Superior temporal gyrus (tissue), 1 donor: ENCODE measurements at regions not wholly inside any gene's neighbourhood (a gene's known extent, or its start where the extent isn't known, plus 50 kb on each side); places are given as distances from the start of the nearest gene placed in this dataset.
"Not testable (repeated sequence)": the region's sequence is repeated elsewhere in the genome, so short reads cannot be mapped to it uniquely, and the experiment has no call there.

ENCODE experiments used
- DNase-seq: peaks from one replicate; pipeline ENCODE4 v3.0.0-alpha.2; 2016; ENCODE audit errors: extremely low spot score

GRCh38 chr5:82426464-82427154 is 148.5 kb upstream of the RPS23 start:
- no peak for DNase-seq

- no peak for DNase-seq
Measured at GRCh38 chr5:82425591-82425990, 147.4 kb upstream of the RPS23 start.

DNA sequence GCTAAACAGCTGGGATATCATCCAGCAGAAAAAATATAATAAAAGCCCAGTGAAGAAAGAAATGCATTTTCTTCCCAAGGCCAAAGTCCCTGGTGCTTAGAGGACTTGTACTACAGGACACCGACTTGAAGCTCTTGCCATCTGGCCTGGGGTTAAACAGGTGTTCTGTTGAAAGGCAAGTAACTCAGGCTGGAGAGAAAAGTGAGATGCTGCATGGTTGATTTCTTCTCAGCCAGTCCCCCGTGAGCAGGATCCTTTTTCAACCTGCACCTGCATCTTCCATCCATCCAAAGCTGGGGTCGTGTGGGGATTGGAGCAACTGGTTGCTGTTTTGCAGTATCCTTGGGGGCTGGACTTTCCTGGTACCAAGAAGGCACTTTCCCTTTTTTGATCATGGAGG is 146.1 kb upstream of the RPS23 start:
- DNase-seq, result no peak

- DNase-seq, result no peak
Measured at GRCh38 chr5:82422751-82423181, 144.6 kb upstream of the RPS23 start.

DNA sequence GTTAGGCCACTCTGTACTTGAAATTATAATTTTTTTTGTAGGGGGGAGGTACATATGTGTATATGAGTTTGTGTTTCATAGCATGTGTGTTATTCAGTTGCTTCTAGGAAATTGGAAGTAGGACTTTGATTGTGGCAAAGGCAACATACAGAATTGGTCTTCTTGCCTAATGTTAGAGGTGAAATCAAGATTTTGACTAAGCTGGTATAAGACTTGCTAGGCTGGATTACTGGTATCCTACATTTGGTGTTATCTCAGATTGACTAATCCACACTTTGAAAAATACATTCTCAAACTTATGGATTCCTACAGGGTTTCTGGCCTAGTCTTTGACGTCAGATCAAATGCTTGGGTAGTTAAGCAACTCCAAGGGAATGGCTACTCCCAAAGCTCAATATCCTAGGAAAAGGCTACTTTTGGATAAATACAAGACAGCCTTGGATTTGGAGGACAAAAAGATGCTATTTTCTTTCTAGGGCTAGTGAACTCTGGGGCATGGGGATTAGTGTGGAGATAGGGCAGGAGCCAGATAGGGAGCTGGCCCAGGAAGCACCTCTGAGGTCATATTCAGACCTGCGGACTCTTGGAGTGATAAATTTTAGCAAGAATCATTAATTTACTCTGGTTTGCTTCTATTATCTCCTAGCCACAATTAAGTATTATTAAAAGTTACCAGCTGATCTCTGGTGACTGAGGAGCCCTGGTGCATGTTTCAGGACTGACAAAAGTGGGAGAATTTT is 144.0 kb upstream of the RPS23 start:
- DNase-seq, result no peak

GRCh38 chr5:82421119-82421518 is 143.0 kb upstream of the RPS23 start:
- no peak for DNase-seq

GRCh38 chr5:82420524-82420923 is 142.4 kb upstream of the RPS23 start:
- DNase-seq, result not testable (repeated sequence)

DNA sequence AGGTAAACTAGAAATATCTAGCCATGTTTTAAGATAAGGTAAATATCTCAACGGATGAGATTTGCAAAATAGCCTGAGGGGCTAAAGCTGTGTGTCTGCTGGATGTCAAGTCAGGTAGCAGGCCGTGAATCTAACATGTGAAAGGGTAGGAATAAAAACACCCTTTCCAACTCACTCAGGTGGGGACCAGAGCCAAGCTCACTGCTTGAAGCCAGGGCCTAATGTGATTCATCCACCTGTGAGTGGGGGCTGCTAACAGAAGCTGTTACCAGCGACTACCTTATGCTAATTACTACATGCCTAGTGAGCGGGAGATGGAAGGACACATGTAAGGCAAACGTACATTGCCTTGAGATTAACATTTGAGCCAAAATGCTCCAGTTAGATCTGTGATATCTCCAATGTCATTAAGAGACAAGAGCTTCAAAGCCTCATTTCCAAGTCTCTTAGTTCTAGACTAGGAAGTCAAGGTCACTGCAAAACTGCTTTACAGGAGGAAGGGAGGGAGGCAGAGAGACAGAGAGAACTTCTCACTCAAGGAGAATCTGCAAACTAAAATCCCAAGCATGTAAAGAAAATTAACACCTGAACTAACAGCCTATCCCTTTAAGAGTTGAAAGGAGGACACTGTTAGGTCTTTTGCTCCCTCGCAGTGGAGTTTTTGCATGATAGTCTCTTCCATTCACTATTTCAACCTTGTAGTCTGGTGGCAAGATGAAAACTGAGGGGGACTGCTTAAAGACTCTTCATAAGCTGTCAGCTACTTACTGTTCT is 141.6 kb upstream of the RPS23 start:
- DNase-seq, result no peak

GRCh38 chr5:82418608-82418950 is 140.4 kb upstream of the RPS23 start:
- DNase-seq, result no peak

GRCh38 chr5:82417776-82418607 is 139.8 kb upstream of the RPS23 start:
- no peak for DNase-seq

GRCh38 chr5:82416512-82416911 is 138.4 kb upstream of the RPS23 start:
- DNase-seq, result no peak

DNA sequence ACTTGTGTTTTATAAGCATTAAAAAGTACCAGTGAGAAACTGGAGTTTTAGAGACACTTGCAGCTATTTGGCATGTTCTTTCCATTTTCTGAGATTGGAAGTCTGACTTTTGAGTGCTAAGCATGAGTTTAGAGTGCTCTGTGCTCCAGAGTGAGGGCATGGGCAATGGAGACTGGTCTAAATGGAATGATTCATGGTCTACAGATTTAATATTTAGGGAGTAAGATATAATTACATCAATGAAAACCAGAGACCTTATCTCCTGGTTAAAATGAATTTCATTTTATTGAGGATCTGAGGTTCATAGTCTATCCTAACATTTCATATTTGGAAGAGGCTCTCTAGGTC is 135.9 kb upstream of the RPS23 start:
- no peak for DNase-seq

DNA sequence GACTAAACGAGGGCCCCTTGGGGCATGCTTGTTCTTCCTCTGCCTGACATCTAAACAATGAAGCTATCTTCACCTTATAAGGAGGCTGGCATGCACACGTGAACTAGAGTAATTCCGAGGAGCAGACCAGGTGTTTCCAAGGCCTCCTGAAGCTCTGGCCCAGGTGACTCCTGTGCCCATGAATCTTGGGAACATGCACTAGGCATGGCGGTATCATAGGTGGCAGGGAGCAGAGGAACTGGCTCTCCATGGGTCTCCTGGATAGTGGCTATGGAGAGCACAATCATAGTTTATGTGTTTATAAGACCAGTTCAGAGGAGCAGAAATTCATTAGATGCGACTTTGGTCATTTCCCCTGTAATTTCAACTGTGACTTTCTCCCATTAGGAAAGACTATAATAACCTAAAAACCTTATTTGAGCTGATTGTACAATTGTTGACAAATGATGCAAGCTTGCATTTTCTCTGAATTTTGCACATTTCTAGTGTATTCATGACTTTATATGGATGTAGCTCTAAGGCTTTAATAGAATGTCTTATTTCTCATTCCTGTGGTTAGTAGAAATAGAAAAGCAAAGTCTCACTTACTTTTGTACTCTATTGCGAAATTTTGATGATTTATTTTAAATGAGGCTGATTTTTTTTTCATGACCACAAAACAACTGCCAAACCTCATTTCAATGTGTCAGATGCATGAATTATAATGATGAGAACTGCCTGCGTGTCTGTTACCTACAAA is 135.3 kb upstream of the RPS23 start:
- DNase-seq, result no peak

DNA sequence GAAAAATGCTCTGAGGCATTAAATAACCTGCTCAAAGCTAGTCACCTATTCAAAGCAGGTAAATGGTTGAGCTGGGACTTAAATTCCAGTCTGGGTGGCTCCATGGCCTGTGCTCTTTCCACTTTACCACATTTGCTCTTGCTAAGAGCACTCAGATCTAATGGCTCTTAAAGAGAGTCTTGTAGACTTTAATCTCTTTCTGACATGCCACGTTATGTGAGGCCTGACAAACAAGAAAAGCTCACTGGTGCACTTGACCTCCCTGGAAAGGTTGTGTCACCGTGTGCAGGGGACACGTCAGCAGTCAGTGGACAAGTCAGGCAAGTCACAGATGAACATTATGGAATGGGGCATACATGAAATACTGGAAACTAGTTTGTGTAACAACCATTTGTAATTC is 129.9 kb upstream of the RPS23 start:
- DNase-seq, result no peak

DNA sequence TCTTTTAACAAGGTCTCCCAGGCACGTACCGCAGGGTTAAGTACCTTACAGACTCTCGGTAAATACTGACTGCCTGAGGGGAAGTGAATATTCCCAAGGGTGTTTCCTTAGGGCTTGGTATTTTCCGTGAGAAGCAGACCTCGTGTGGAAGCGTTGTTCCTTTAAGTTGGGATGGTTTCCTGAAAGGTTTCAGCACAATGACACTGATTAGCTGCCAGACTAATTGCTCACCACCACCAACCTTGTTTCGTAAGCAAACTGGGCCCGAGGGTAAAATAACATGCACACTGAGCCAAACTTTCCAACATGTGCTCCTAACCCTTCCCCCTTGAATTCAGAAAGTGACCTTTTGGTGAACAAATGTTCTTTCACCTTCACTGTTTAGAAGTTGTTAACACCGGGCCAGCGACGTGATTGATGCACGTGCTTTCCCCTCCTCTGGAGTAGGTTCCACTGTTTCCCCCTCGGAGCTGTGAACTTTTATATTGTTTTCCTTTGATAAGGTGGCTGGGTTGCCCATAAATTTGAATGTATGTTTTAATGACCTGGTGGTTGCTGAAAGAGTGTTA is 128.1 kb upstream of the RPS23 start:
- no peak for DNase-seq

GRCh38 chr5:82405618-82406204 is 127.6 kb upstream of the RPS23 start:
- DNase-seq, result no peak

DNA sequence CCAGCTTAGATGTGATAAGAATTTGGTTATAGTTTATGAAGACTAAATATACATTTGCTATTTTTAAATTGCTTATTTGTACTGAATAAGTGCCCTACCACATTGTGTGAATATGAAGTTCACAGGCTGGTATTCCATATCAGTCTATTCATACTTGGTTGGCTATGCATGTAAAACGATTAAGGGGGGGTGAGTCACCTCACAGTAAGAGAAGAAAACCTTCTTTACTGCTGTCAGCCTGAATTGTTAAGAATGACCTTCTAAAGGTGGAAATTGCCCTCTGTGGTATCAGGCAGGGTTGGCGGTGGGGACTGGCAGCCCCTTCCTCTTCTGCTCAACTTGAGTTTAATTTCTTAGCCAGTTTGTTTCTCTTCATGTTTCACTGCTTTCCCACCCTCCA is 127.0 kb upstream of the RPS23 start:
- no peak for DNase-seq

GRCh38 chr5:82404382-82404945 is 126.3 kb upstream of the RPS23 start:
- DNase-seq, result no peak

GRCh38 chr5:82403724-82404123 is 125.6 kb upstream of the RPS23 start:
- DNase-seq, result no peak

DNA sequence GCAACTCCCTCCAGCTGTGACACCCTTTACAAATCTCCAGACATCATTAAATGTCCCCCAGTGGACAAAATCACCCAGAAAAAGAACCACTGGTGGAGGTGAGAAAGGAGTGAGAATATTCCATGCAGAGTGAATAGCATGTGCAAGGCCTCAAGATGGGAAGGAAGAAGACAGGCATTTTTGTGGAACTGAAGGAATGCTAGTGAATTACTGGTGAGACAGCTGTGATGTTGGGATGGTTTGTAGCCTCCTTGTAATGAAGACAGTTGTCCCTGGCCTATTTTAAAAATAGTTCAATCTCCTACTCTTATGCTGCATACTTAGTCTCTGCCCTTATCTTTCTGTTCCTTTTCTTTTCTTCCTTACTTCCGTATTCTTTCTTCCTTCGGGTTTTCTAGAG is 124.9 kb upstream of the RPS23 start:
- no peak for DNase-seq
